Panc1 (cell line): ENCODE measurements at regions not wholly inside any gene's neighbourhood (a gene's known extent, or its start where the extent isn't known, plus 50 kb on each side); places are given as distances from the start of the nearest gene placed in this dataset.
"Not testable (repeated sequence)": the region's sequence is repeated elsewhere in the genome, so short reads cannot be mapped to it uniquely, and the experiment has no call there.

ENCODE experiments used
- ATAC-seq: fragments of 200-7000 bp; cut with Tn5 transposase; 2 replicates; pipeline ENCODE4 v1.9.1; 2020; ENCODE audit warnings: mild to moderate bottlenecking, moderate library complexity
- BruUV-seq: library from RNA; stranded (reverse); fragments of 400-500 nt; replicated peaks from 2 replicates; lab custom pipeline; 2021; lab: Mats Ljungman, UMichigan
- CTCF ChIA-PET: fragments of 300-600 bp; sonication (Branson Sonifier 250); formaldehyde crosslinking; loops from one replicate; lab custom pipeline; 2022; ENCODE audit warnings: antibody characterized with exemption; lab: Charles Lee
- POLR2A ChIA-PET: fragments of 300-600 bp; sonication (Branson Sonifier 250); formaldehyde crosslinking; loops from one replicate; lab custom pipeline; 2022; ENCODE audit warnings: antibody characterized with exemption; lab: Charles Lee
- DNase-seq: peaks from one replicate; pipeline ENCODE4 v3.0.0-alpha.2; 2010; ENCODE audit warnings: low read depth, low spot score
- H3K27ac ChIP-seq: 2 replicates; pipeline ENCODE4 v1.5.1; 2011; ENCODE audit warnings: mild to moderate bottlenecking, low read length, inconsistent platforms
- H3K27me3 ChIP-seq: fragments of 200-500 bp; sonication (Bioruptor generic); 2 replicates; pipeline ENCODE4 v1.6.0; 2014; ENCODE audit warnings: low read length, inconsistent platforms; ENCODE audit not compliant: control insufficient read depth, insufficient read depth
- H3K36me3 ChIP-seq: fragments of 200-500 bp; sonication (Bioruptor generic); 2 replicates; pipeline ENCODE4 v1.5.1; 2014; ENCODE audit warnings: inconsistent platforms, mild to moderate bottlenecking, low read length, moderate library complexity; ENCODE audit not compliant: control insufficient read depth, insufficient read depth
- H3K4me1 ChIP-seq: 2 replicates; pipeline ENCODE4 v1.5.1; 2011; ENCODE audit warnings: inconsistent platforms, mild to moderate bottlenecking, low read length, moderate library complexity; ENCODE audit not compliant: control insufficient read depth, insufficient read depth
- H3K4me3 ChIP-seq, 2 experiments: 2 replicates each; pipeline ENCODE4 v1.5.1; 2011 to 2012; ENCODE audit warnings: low read depth in 2 of 2, low read length in 2 of 2, mild to moderate bottlenecking in 2 of 2, inconsistent platforms in 1 of 2, moderate library complexity in 1 of 2
- H3K9me3 ChIP-seq: fragments of 200-500 bp; sonication (Bioruptor generic); 2 replicates; pipeline ENCODE4 v1.5.1; 2014; ENCODE audit warnings: low read depth, mild to moderate bottlenecking, inconsistent platforms, low read length, moderate library complexity; ENCODE audit not compliant: control insufficient read depth, insufficient read depth
- CTCF ChIP-seq: fragments of 450-650 bp; IDR thresholded peaks from 2 replicates; pipeline ENCODE4 v1.5.1; 2017; ENCODE audit warnings: mild to moderate bottlenecking
- POLR2AphosphoS5 ChIP-seq: IDR thresholded peaks from 2 replicates; pipeline ENCODE4 v1.6.1; 2012; ENCODE audit warnings: mild to moderate bottlenecking, low read depth, low read length, moderate library complexity
- REST ChIP-seq, 2 experiments: IDR thresholded peaks; 2 replicates each; pipeline ENCODE4 v1.6.1; 2011 to 2012; ENCODE audit warnings: low read depth in 2 of 2, control low read depth in 1 of 2, low read length in 1 of 2, mild to moderate bottlenecking in 1 of 2, moderate library complexity in 1 of 2; ENCODE audit not compliant: insufficient read depth in 1 of 2
- SIN3A ChIP-seq: IDR thresholded peaks from 2 replicates; pipeline ENCODE4 v1.6.1; 2012; ENCODE audit warnings: low read depth, mild to moderate bottlenecking, low read length, moderate library complexity, borderline replicate concordance; ENCODE audit not compliant: insufficient read depth
- TCF7L2 ChIP-seq: IDR thresholded peaks from 2 replicates; pipeline ENCODE4 v1.6.1; 2011; ENCODE audit warnings: mild to moderate bottlenecking, low read depth, low read length, inconsistent platforms
- in situ Hi-C: cut with HindIII; loops from 2 replicates; pipeline ENCODE4 v1.10.0; 2016; ENCODE audit warnings: low sequenced_read_pairs, low pct_unique_long_range_greater_than_20kb
- intact Hi-C: fragments of 100-400 bp; cut with micrococcal nuclease; formaldehyde crosslinking; loops from one replicate; pipeline ENCODE4 v1.10.0; 2022; ENCODE audit not compliant: unreplicated experiment

GRCh38 chr7:57524197-57524596, 74.2 kb downstream of the ZNF716 start:
- POLR2A ChIA-PET, H3K9me3 ChIP-seq, H3K4me3 ChIP-seq, H3K27ac ChIP-seq, BruUV-seq, intact Hi-C loops, H3K4me1 ChIP-seq, DNase-seq, H3K36me3 ChIP-seq, in situ Hi-C loops, CTCF ChIA-PET, ATAC-seq, H3K27me3 ChIP-seq: not testable (repeated sequence)

GRCh38 chr7:57529931-57530330, 80.0 kb downstream of the ZNF716 start:
- in situ Hi-C loops, result no loop called here
- no TSS peak for BruUV-seq
- no peak for ATAC-seq

GRCh38 chr7:57540634-57541033, 90.7 kb downstream of the ZNF716 start:
- H3K4me1 ChIP-seq, DNase-seq, H3K9me3 ChIP-seq, BruUV-seq, H3K27ac ChIP-seq, H3K27me3 ChIP-seq, POLR2A ChIA-PET, intact Hi-C loops, H3K36me3 ChIP-seq, H3K4me3 ChIP-seq, ATAC-seq, in situ Hi-C loops: not testable (repeated sequence)
- CTCF ChIA-PET, result interaction anchor here (0.7 kb wide), 1 partner anchor 131 kb away, joined by 3 read pairs; no protein-coding TSS in a partner anchor

More at GRCh38 chr7:57529931-57530330, 80.0 kb downstream of the ZNF716 start:
- Histone ChIP-seq H3K27ac (no peak overlapping the region), H3K27me3 (no peaks in the 10 kb centered on the region), H3K4me1 (no peaks in the 10 kb centered on the region), H3K36me3 (no peaks in the 10 kb centered on the region), H3K4me3 (no peak overlapping the region), H3K9me3 (no peaks in the 10 kb centered on the region)
- POLR2A ChIA-PET, result no interaction called here
- no peak for TF ChIP-seq REST (IDR thresholded peaks at IDR 0.05; ENCODE audit: insufficient read depth in 1 of 2, low read depth in 2 of 2, low read length in 1 of 2)
- no peak for TF ChIP-seq CTCF
- TF ChIP-seq TCF7L2, result no peak
- TF ChIP-seq POLR2AphosphoS5, result no peak
- TF ChIP-seq SIN3A, result no peak
- CTCF ChIA-PET, result no interaction called here
- no peak for DNase-seq
- intact Hi-C loops, result no loop called here

- DNase-seq, CTCF ChIA-PET, POLR2A ChIA-PET: not testable (repeated sequence)
These were observed 92.4 kb downstream of the ZNF716 start for GRCh38 chr7:57542331-57542730.

GRCh38 chr7:57547351-57547750, 97.4 kb downstream of the ZNF716 start:
- POLR2A ChIA-PET, result not testable (repeated sequence)

More at GRCh38 chr7:57542331-57542730, 92.4 kb downstream of the ZNF716 start:
- H3K4me3 ChIP-seq, H3K36me3 ChIP-seq, ATAC-seq, H3K9me3 ChIP-seq, in situ Hi-C loops, H3K27ac ChIP-seq, H3K4me1 ChIP-seq, intact Hi-C loops, H3K27me3 ChIP-seq, BruUV-seq: not testable (repeated sequence)

More at GRCh38 chr7:57547351-57547750, 97.4 kb downstream of the ZNF716 start:
- ATAC-seq, H3K4me1 ChIP-seq, H3K27ac ChIP-seq, CTCF ChIA-PET, H3K9me3 ChIP-seq, H3K27me3 ChIP-seq, intact Hi-C loops, H3K36me3 ChIP-seq, DNase-seq, H3K4me3 ChIP-seq, BruUV-seq, in situ Hi-C loops: not testable (repeated sequence)
